H9 (cell line): ENCODE measurements at regions not wholly inside any gene's neighbourhood (a gene's known extent, or its start where the extent isn't known, plus 50 kb on each side); places are given as distances from the start of the nearest gene placed in this dataset.

Experiments used
- DNase-seq: peaks from one replicate; pipeline ENCODE4 v3.0.0-alpha.2; 2017
- H2AFZ ChIP-seq: one replicate; pipeline ENCODE4 v1.6.1; 2013; ENCODE audit warnings: mild to moderate bottlenecking, low read length, control low read depth, moderate library complexity
- H2AK5ac ChIP-seq: 2 replicates; pipeline ENCODE4 v1.6.1; 2013; ENCODE audit warnings: low read length, control low read depth, mixed read lengths; ENCODE audit not compliant: insufficient read length
- H2BK120ac ChIP-seq: one replicate; pipeline ENCODE4 v1.6.1; 2013; ENCODE audit warnings: low read depth, mild to moderate bottlenecking, low read length, control low read depth, inconsistent platforms; ENCODE audit not compliant: poor library complexity, severe bottlenecking
- H2BK12ac ChIP-seq: 2 replicates; pipeline ENCODE4 v1.6.1; 2013; ENCODE audit warnings: low read length, control low read depth, mixed read lengths, low read depth; ENCODE audit not compliant: insufficient read length
- H2BK15ac ChIP-seq: 2 replicates; pipeline ENCODE4 v1.6.1; 2013; ENCODE audit warnings: low read depth, low read length, control low read depth
- H2BK20ac ChIP-seq: one replicate; pipeline ENCODE4 v1.6.1; 2013; ENCODE audit warnings: low read depth, mild to moderate bottlenecking, low read length, control low read depth, inconsistent platforms; ENCODE audit not compliant: poor library complexity, severe bottlenecking
- H2BK5ac ChIP-seq: 2 replicates; pipeline ENCODE4 v1.6.1; 2013; ENCODE audit warnings: low read length, control low read depth, mixed read lengths; ENCODE audit not compliant: insufficient read length
- H3K14ac ChIP-seq: 2 replicates; pipeline ENCODE4 v1.6.1; 2013; ENCODE audit warnings: low read length, control low read depth; ENCODE audit not compliant: insufficient read depth
- H3K18ac ChIP-seq: 2 replicates; pipeline ENCODE4 v1.6.1; 2013; ENCODE audit warnings: low read depth, mild to moderate bottlenecking, mixed read lengths, low read length, control low read depth; ENCODE audit not compliant: insufficient read length
- H3K23ac ChIP-seq: 2 replicates; pipeline ENCODE4 v1.6.1; 2013; ENCODE audit warnings: low read length, control low read depth, mixed read lengths, low read depth; ENCODE audit not compliant: insufficient read length
- H3K23me2 ChIP-seq: 2 replicates; pipeline ENCODE4 v1.6.1; 2013; ENCODE audit warnings: low read depth, mild to moderate bottlenecking, mixed read lengths, low read length, control low read depth; ENCODE audit not compliant: insufficient read length, poor library complexity, severe bottlenecking
- H3K27ac ChIP-seq: 2 replicates; pipeline ENCODE4 v1.5.1; 2013; ENCODE audit warnings: low read length, control low read depth, mixed read lengths, low read depth; ENCODE audit not compliant: insufficient read length
- H3K27me3 ChIP-seq: 2 replicates; pipeline ENCODE4 v1.6.1; 2013; ENCODE audit warnings: low read length, control low read depth, inconsistent platforms; ENCODE audit not compliant: insufficient read depth
- H3K4ac ChIP-seq: 2 replicates; pipeline ENCODE4 v1.6.1; 2013; ENCODE audit warnings: low read depth, mild to moderate bottlenecking, control low read depth, inconsistent platforms, low read length, moderate library complexity
- H3K4me1 ChIP-seq: 2 replicates; pipeline ENCODE4 v1.6.1; 2013; ENCODE audit warnings: low read length, control low read depth, inconsistent platforms; ENCODE audit not compliant: insufficient read depth
- H3K4me2 ChIP-seq: 2 replicates; pipeline ENCODE4 v1.6.1; 2013; ENCODE audit warnings: low read length, control low read depth, mixed read lengths; ENCODE audit not compliant: insufficient read length, insufficient read depth
- H3K56ac ChIP-seq: 2 replicates; pipeline ENCODE4 v1.6.1; 2013; ENCODE audit warnings: low read depth, mild to moderate bottlenecking, mixed read lengths, low read length, control low read depth; ENCODE audit not compliant: insufficient read length
- H3K79me1 ChIP-seq: 2 replicates; pipeline ENCODE4 v1.6.1; 2013; ENCODE audit warnings: low read depth, mild to moderate bottlenecking, moderate library complexity, low read length, control low read depth, inconsistent platforms; ENCODE audit not compliant: insufficient read depth, poor library complexity, severe bottlenecking
- H3K79me2 ChIP-seq: 2 replicates; pipeline ENCODE4 v1.6.1; 2013; ENCODE audit warnings: low read length, control low read depth, inconsistent platforms; ENCODE audit not compliant: insufficient read depth
- H3K9ac ChIP-seq: 2 replicates; pipeline ENCODE4 v1.6.1; 2013; ENCODE audit warnings: low read length, control low read depth, mixed read lengths; ENCODE audit not compliant: insufficient read length; ENCODE audit errors: extremely low read depth
- H3K9me3 ChIP-seq: one replicate; pipeline ENCODE4 v1.6.1; 2013; ENCODE audit warnings: low read depth, low read length, inconsistent platforms; ENCODE audit not compliant: control insufficient read depth
- H3T11ph ChIP-seq: one replicate; pipeline ENCODE4 v1.6.1; 2013; ENCODE audit warnings: mild to moderate bottlenecking, low read length, control low read depth, inconsistent platforms
- H4K20me1 ChIP-seq: one replicate; pipeline ENCODE4 v1.6.1; 2013; ENCODE audit not compliant: control insufficient read depth, insufficient read length, insufficient read depth
- H4K5ac ChIP-seq: 2 replicates; pipeline ENCODE4 v1.6.1; 2013; ENCODE audit warnings: low read depth, mild to moderate bottlenecking, mixed read lengths, low read length, control low read depth; ENCODE audit not compliant: insufficient read length
- H4K8ac ChIP-seq: replicated peaks from 2 replicates; pipeline ENCODE4 v1.6.1; 2013; ENCODE audit warnings: low read length, control low read depth, mixed read lengths, low read depth; ENCODE audit not compliant: insufficient read length
- H4K91ac ChIP-seq: 2 replicates; pipeline ENCODE4 v1.6.1; 2013; ENCODE audit warnings: low read depth, mild to moderate bottlenecking, moderate library complexity, mixed read lengths, low read length, control low read depth; ENCODE audit not compliant: insufficient read length
- H3K27ac Mint-ChIP-seq, 3 experiments: 2 replicates in 2 of 3; 3 replicates in 1 of 3; pipeline ENCODE4 v1.8.0; 2020 to 2021; ENCODE audit warnings: mixed read lengths in 3 of 3, mild to moderate bottlenecking in 1 of 3, moderate library complexity in 1 of 3
- H3K27me3 Mint-ChIP-seq: 2 replicates; pipeline ENCODE4 v1.8.0; 2021; ENCODE audit warnings: low read depth, mild to moderate bottlenecking, moderate library complexity, mixed read lengths
- H3K36me3 Mint-ChIP-seq, 3 experiments: 2 replicates in 2 of 3; 3 replicates in 1 of 3; pipeline ENCODE4 v1.8.0; 2020 to 2021; ENCODE audit warnings: low read depth in 3 of 3, mixed read lengths in 3 of 3; ENCODE audit not compliant: insufficient read depth in 1 of 3
- H3K4me1 Mint-ChIP-seq, 2 experiments: 2 replicates each; pipeline ENCODE4 v1.8.0; 2020; ENCODE audit warnings: mixed read lengths in 2 of 2
- H3K4me3 Mint-ChIP-seq, 2 experiments: 2 replicates in 1 of 2; 3 replicates in 1 of 2; pipeline ENCODE4 v1.8.0; 2020 to 2021; ENCODE audit warnings: mild to moderate bottlenecking in 2 of 2, mixed read lengths in 2 of 2, moderate library complexity in 1 of 2
- H3K9me3 Mint-ChIP-seq, 2 experiments: 2 replicates in 1 of 2; 3 replicates in 1 of 2; pipeline ENCODE4 v1.8.0; 2020; ENCODE audit warnings: mild to moderate bottlenecking in 2 of 2, mixed read lengths in 2 of 2, moderate library complexity in 1 of 2
- WGBS: extraction: QIAGEN DNeasy Blood & Tissue Kit; methylation state at CpG from one replicate; pipeline ENCODE4 v1.1.7; 2013; ENCODE audit warnings: missing lambda C conversion rate, low lambda C conversion rate, mixed read lengths; ENCODE audit not compliant: insufficient read length; ENCODE audit errors: extremely low coverage; 5-methylcytosine and 5-hydroxymethylcytosine counted together
- TF ChIP-seq, protein P1 (sequence below): fragments of 200-600 bp; sonication (generic); conservative IDR thresholded peaks from 3 replicates; pipeline ENCODE4 v1.8.0; 2021; ENCODE audit warnings: antibody characterized with exemption, mild to moderate bottlenecking

DNA sequence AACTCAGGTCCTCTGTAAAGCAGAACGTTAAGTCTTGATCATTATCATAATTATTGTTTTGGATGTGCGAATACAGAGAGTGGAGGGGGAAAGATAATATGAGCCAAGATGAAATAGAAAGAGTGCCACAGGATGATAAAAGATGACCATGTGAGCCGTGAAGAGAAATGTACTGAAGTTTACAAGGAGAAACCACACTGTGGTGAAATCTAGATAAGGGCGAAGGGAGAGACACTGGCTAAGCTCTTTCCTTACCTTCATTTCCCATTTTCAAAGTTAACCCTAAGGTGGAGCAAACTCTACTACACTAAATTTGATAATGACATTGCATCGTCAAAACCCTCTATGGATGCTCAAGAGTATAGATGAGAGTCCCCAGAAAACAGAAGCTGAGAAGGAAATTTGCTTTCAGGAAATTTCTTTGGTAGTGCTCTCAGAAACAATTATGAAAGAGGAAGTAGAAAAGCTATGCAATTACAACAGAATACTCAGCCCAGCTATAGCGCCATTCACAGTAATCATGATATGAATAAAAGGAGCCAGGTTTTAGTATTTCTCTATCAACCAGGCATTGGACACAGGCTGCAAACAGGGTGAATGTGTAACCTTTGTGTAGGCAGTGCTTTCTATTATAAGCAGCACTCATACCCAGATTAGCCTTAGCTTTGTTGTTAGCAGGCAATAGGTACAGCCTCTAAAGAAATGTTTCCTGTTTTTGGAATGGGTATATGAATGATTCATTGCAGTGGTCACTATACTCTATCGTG, 1080.7 kb downstream of the GRIK2 start:
- H3K23me2 ChIP-seq: no peaks in the 10 kb centered on the region
- no peaks in the 10 kb centered on the region for H3K4me1 ChIP-seq
- no peak overlapping the region for H3K27ac ChIP-seq
- no peaks in the 10 kb centered on the region for H3K27me3 ChIP-seq
- Mint-ChIP-seq H3K27ac (no peak overlapping the region), H3K36me3 (no peaks in the 10 kb centered on the region), H3K9me3 (peaks cover 0 to 3% of the 10 kb centered on the region in 2 experiments; a peak in 1 of 5 replicates), H3K4me1 (no peaks in the 10 kb centered on the region), H3K4me3 (no peak overlapping the region), H3K27me3 (peaks cover 35% of the 10 kb centered on the region)
- no peak overlapping the region for H4K5ac ChIP-seq
- WGBS: no CpG with 5 or more reads among the region's 7 CpGs
- no peaks in the 10 kb centered on the region for H3K79me2 ChIP-seq
- H3K56ac ChIP-seq: no peak overlapping the region
- H3K4ac ChIP-seq: no peak overlapping the region
- H3T11ph ChIP-seq: no peak overlapping the region
- no peak overlapping the region for H2AFZ ChIP-seq
- no peaks in the 10 kb centered on the region for H3K79me1 ChIP-seq
- no peak overlapping the region for H2BK15ac ChIP-seq
- no peak overlapping the region for H2BK12ac ChIP-seq
- H2BK20ac ChIP-seq: no peak overlapping the region
- H4K8ac ChIP-seq: no peak overlapping the region
- H3K9ac ChIP-seq: no peak overlapping the region
- H3K14ac ChIP-seq: no peak overlapping the region
- H2BK5ac ChIP-seq: no peak overlapping the region
- H3K23ac ChIP-seq: no peak overlapping the region
- no peaks in the 10 kb centered on the region for H3K9me3 ChIP-seq
- H4K91ac ChIP-seq: no peak overlapping the region
- TF ChIP-seq, protein P1, sequence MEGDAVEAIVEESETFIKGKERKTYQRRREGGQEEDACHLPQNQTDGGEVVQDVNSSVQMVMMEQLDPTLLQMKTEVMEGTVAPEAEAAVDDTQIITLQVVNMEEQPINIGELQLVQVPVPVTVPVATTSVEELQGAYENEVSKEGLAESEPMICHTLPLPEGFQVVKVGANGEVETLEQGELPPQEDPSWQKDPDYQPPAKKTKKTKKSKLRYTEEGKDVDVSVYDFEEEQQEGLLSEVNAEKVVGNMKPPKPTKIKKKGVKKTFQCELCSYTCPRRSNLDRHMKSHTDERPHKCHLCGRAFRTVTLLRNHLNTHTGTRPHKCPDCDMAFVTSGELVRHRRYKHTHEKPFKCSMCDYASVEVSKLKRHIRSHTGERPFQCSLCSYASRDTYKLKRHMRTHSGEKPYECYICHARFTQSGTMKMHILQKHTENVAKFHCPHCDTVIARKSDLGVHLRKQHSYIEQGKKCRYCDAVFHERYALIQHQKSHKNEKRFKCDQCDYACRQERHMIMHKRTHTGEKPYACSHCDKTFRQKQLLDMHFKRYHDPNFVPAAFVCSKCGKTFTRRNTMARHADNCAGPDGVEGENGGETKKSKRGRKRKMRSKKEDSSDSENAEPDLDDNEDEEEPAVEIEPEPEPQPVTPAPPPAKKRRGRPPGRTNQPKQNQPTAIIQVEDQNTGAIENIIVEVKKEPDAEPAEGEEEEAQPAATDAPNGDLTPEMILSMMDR: no peak
- no peak overlapping the region for H3K4me2 ChIP-seq
- H3K18ac ChIP-seq: no peak overlapping the region
- no peak overlapping the region for H2AK5ac ChIP-seq
- no peak for DNase-seq
- no peaks in the 10 kb centered on the region for H4K20me1 ChIP-seq
- no peak overlapping the region for H2BK120ac ChIP-seq
